ENCODE measurements at regions not wholly inside any gene's neighbourhood (a gene's known extent, or its start where the extent isn't known, plus 50 kb on each side); places are given as distances from the start of the nearest gene placed in this dataset.

GRCh38 chr2:3005859-3006501, 371.6 kb downstream of the EIPR1 start:
- TF ChIP-seq, protein P1, sequence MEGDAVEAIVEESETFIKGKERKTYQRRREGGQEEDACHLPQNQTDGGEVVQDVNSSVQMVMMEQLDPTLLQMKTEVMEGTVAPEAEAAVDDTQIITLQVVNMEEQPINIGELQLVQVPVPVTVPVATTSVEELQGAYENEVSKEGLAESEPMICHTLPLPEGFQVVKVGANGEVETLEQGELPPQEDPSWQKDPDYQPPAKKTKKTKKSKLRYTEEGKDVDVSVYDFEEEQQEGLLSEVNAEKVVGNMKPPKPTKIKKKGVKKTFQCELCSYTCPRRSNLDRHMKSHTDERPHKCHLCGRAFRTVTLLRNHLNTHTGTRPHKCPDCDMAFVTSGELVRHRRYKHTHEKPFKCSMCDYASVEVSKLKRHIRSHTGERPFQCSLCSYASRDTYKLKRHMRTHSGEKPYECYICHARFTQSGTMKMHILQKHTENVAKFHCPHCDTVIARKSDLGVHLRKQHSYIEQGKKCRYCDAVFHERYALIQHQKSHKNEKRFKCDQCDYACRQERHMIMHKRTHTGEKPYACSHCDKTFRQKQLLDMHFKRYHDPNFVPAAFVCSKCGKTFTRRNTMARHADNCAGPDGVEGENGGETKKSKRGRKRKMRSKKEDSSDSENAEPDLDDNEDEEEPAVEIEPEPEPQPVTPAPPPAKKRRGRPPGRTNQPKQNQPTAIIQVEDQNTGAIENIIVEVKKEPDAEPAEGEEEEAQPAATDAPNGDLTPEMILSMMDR (IDR thresholded peaks at IDR 0.05; ENCODE audit: low read length) = no peak
- no peak for TF ChIP-seq EZH2 (optimal IDR thresholded peaks at IDR 0.05; ENCODE audit: low read depth, low read length)

Data from MM.1S (cell line).